ENCODE measurements at regions not wholly inside any gene's neighbourhood (a gene's known extent, or its start where the extent isn't known, plus 50 kb on each side); places are given as distances from the start of the nearest gene placed in this dataset.

- no peak overlapping the region for H3K4me3 ChIP-seq (replicated peaks in 1 of 2; ENCODE audit: low read depth in 1 of 2, low read length in 2 of 2)
- H3K36me3 ChIP-seq (ENCODE audit: control insufficient read depth in 1 of 2, insufficient read depth in 2 of 2, low read length in 2 of 2): no peaks in the 10 kb centered on the region
- ATAC-seq (no peak), DNase-seq (ENCODE audit: low read depth, low spot score) (no peak)
- ChIA-PET POLR2A (no interaction called here), CTCF (no interaction called here), RAD21 (ENCODE audit: low non-redundant PET in 1 of 2, low total read pairs in 2 of 2, uncharacterized antibody in 2 of 2, unreplicated experiment in 2 of 2) (no interaction called here)
- no peaks in the 10 kb centered on the region for H4K20me1 ChIP-seq (ENCODE audit: insufficient read depth)
- no TSS peak for BruUV-seq (replicated peaks)
- no peak overlapping the region for H3K27ac ChIP-seq (ENCODE audit: low read depth, low read length)
- no peaks in the 10 kb centered on the region for H3K27me3 ChIP-seq (ENCODE audit: insufficient read depth, low read length)
- H3K79me2 ChIP-seq (ENCODE audit: insufficient read depth, low read length): no peaks in the 10 kb centered on the region
- TF ChIP-seq RAD21 (IDR thresholded peaks at IDR 0.05; ENCODE audit: low read depth) (no peak), POLR2A (IDR thresholded peaks at IDR 0.05; ENCODE audit: borderline replicate concordance, extremely low read depth, insufficient read depth, insufficient read length) (no peak), ATF3 (IDR thresholded peaks at IDR 0.05) (no peak), SRF (IDR thresholded peaks at IDR 0.05; ENCODE audit: low read depth) (no peak), SIN3A (IDR thresholded peaks at IDR 0.05; ENCODE audit: low read depth) (no peak), ZNF274 (IDR thresholded peaks at IDR 0.05; ENCODE audit: low read depth, low read length) (no peak), ZFX (IDR thresholded peaks at IDR 0.05) (no peak), ZBTB33 (IDR thresholded peaks at IDR 0.05; ENCODE audit: extremely low read depth, insufficient replicate concordance, low read length) (no peak), POLR2AphosphoS5 (IDR thresholded peaks at IDR 0.05; ENCODE audit: low read depth, low read length) (no peak), CBX3 (IDR thresholded peaks at IDR 0.05; ENCODE audit: low read depth) (no peak), EZH2phosphoT487 (IDR thresholded peaks at IDR 0.05; ENCODE audit: borderline replicate concordance) (no peak), YY1 (IDR thresholded peaks at IDR 0.05; ENCODE audit: extremely low read depth, insufficient replicate concordance, low read depth, low read length) (no peak), CTCF (IDR thresholded peaks at IDR 0.05 in 2 of 3, conservative IDR thresholded peaks at IDR 0.05 in 1 of 3; ENCODE audit: borderline replicate concordance in 1 of 3, insufficient read depth in 1 of 3, low read depth in 2 of 3, low read length in 2 of 3) (no peak), JUND (IDR thresholded peaks at IDR 0.05) (no peak), EGR1 (IDR thresholded peaks at IDR 0.05; ENCODE audit: low read depth) (no peak), REST (IDR thresholded peaks at IDR 0.05; ENCODE audit: low read depth) (no peak), TCF7L2 (IDR thresholded peaks at IDR 0.05; ENCODE audit: borderline replicate concordance, extremely low read depth, insufficient read depth, insufficient read length) (no peak), CEBPB (IDR thresholded peaks at IDR 0.05; ENCODE audit: low read depth) (no peak), FOSL1 (IDR thresholded peaks at IDR 0.05; ENCODE audit: low read depth) (no peak), EZH2 (IDR thresholded peaks at IDR 0.05) (no peak)
- intact Hi-C loops (cut with micrococcal nuclease): no loop called here
- no peak overlapping the region for H3K9ac ChIP-seq (ENCODE audit: low read length)
- H3K4me2 ChIP-seq (ENCODE audit: low read length): no peak overlapping the region
- no peaks in the 10 kb centered on the region for H3K9me2 ChIP-seq (ENCODE audit: insufficient read depth)
- peaks cover 3 to 5% of the 10 kb centered on the region in 2 experiments; a peak in 2 of 4 replicates for H3K9me3 ChIP-seq (ENCODE audit: control insufficient read depth in 1 of 2, insufficient read depth in 1 of 2, low read depth in 1 of 2, low read length in 2 of 2)
- H3K4me1 ChIP-seq (ENCODE audit: control insufficient read depth in 1 of 2, insufficient read depth in 2 of 2, low read length in 2 of 2): no peaks in the 10 kb centered on the region
- H2AFZ ChIP-seq (ENCODE audit: low read depth, low read length, poor library complexity, severe bottlenecking): no peak overlapping the region
Observed at GRCh38 chr9:103816146-103816545, 278.0 kb upstream of the SMC2 start.
